Natural killer cell (primary cell): ENCODE measurements at regions not wholly inside any gene's neighbourhood (a gene's known extent, or its start where the extent isn't known, plus 50 kb on each side); places are given as distances from the start of the nearest gene placed in this dataset.

ENCODE experiments used
- ATAC-seq, 3 donors: fragments of 150-1000 bp in 2 of 3; fragments of 200-7000 bp in 1 of 3; cut with Tn5 transposase; 1 replicate in 1 of 3; 2 replicates in 2 of 3; pipeline ENCODE4 v1.10.0; 2021; ENCODE audit warnings: mild to moderate bottlenecking in 2 of 3, moderate library complexity in 2 of 3
- DNase-seq, 2 donors: peaks; one replicate each; pipeline versions ENCODE4 v3.0.0 to v3.0.0-alpha.2; 2013 to 2021; ENCODE audit warnings: mixed read lengths in 1 of 2
- H3K27ac ChIP-seq: one replicate; pipeline ENCODE4 v1.5.1; 2013; ENCODE audit warnings: mild to moderate bottlenecking, low read length
- H3K27me3 ChIP-seq: one replicate; pipeline ENCODE4 v1.6.1; 2013; ENCODE audit warnings: low read length; ENCODE audit not compliant: control insufficient read depth, insufficient read depth
- H3K36me3 ChIP-seq: one replicate; pipeline ENCODE4 v1.6.1; 2013; ENCODE audit warnings: low read length; ENCODE audit not compliant: control insufficient read depth, insufficient read depth
- H3K4me1 ChIP-seq: one replicate; pipeline ENCODE4 v1.6.1; 2013; ENCODE audit warnings: low read length; ENCODE audit not compliant: control insufficient read depth, insufficient read depth
- H3K4me3 ChIP-seq: one replicate; pipeline ENCODE4 v1.5.1; 2013; ENCODE audit warnings: low read length
- H3K9me3 ChIP-seq: one replicate; pipeline ENCODE4 v1.6.1; 2013; ENCODE audit warnings: low read length; ENCODE audit not compliant: control insufficient read depth, insufficient read depth
- H3K27ac Mint-ChIP-seq, 2 donors: one replicate each; pipeline ENCODE4 v1.8.0; 2022; ENCODE audit warnings: mild to moderate bottlenecking in 2 of 2, mixed read lengths in 2 of 2, moderate library complexity in 1 of 2
- H3K27me3 Mint-ChIP-seq, 2 donors: one replicate each; pipeline ENCODE4 v1.8.0; 2022; ENCODE audit warnings: low read depth in 2 of 2, mixed read lengths in 2 of 2
- H3K36me3 Mint-ChIP-seq: one replicate; pipeline ENCODE4 v1.8.0; 2022; ENCODE audit warnings: mixed read lengths
- H3K4me1 Mint-ChIP-seq, 2 donors: one replicate each; pipeline ENCODE4 v1.8.0; 2022; ENCODE audit warnings: mixed read lengths in 2 of 2
- H3K4me3 Mint-ChIP-seq: one replicate; pipeline ENCODE4 v1.8.0; 2022; ENCODE audit warnings: mild to moderate bottlenecking, moderate library complexity, mixed read lengths
- H3K9me3 Mint-ChIP-seq, 2 donors: one replicate each; pipeline ENCODE4 v1.8.0; 2022; ENCODE audit warnings: mixed read lengths in 2 of 2
- CTCF ChIP-seq: fragments of 200-600 bp; IDR thresholded peaks from one replicate; pipeline ENCODE4 v1.8.0; 2022; ENCODE audit warnings: antibody characterized with exemption
- WGBS: methylation state at CpG from one replicate; pipeline ENCODE4 v1.1.7; 2013; ENCODE audit warnings: missing lambda C conversion rate; ENCODE audit not compliant: insufficient coverage; 5-methylcytosine and 5-hydroxymethylcytosine counted together
- intact Hi-C: fragments of 100-400 bp; cut with micrococcal nuclease; formaldehyde crosslinking; loops from one replicate; pipeline ENCODE4 v1.14.2; 2022

GRCh38 chr11:64492561-64492960 is 63.2 kb upstream of the SLC22A11 start:
- DNase-seq (no peak), ATAC-seq (no peak)
- no peak overlapping the region for H3K4me3 ChIP-seq
- H3K9me3 ChIP-seq = no peaks in the 10 kb centered on the region
- H3K4me1 ChIP-seq = peaks cover 4% of the 10 kb centered on the region
- Mint-ChIP-seq H3K4me3 (no peak overlapping the region), H3K27me3 (peaks cover 19 to 43% of the 10 kb centered on the region in 2 donors), H3K36me3 (no peaks in the 10 kb centered on the region), H3K9me3 (no peaks in the 10 kb centered on the region), H3K4me1 (peaks cover 9 to 18% of the 10 kb centered on the region in 2 donors), H3K27ac (no peak overlapping the region)
- H3K27me3 ChIP-seq = no peaks in the 10 kb centered on the region
- TF ChIP-seq CTCF = no peak
- no peaks in the 10 kb centered on the region for H3K36me3 ChIP-seq
- no peak overlapping the region for H3K27ac ChIP-seq
- intact Hi-C loops = loop anchor here (5.0 kb wide), 1 partner anchor 230 kb away; the partner anchor contains the start of gene NRXN2
- no CpG with 5 or more reads among the region's 1 CpG for WGBS

- 66% methylated on average over 4 of the region's 4 CpGs for WGBS
These were observed 57.6 kb upstream of the SLC22A11 start for GRCh38 chr11:64498136-64498535.

GRCh38 chr11:64499261-64500004 is 56.3 kb upstream of the SLC22A11 start:
- DNase-seq (no peak), ATAC-seq (no peak)
- H3K27ac ChIP-seq = no peak overlapping the region
- H3K9me3 ChIP-seq = no peaks in the 10 kb centered on the region
- peaks cover 0 to 3% of the 10 kb centered on the region in 2 donors for H3K4me1 Mint-ChIP-seq
- H3K36me3 ChIP-seq = no peaks in the 10 kb centered on the region
- no peak overlapping the region for H3K4me3 ChIP-seq
- H3K36me3 Mint-ChIP-seq = no peaks in the 10 kb centered on the region
- peaks cover 9% of the 10 kb centered on the region for H3K4me1 ChIP-seq
- intact Hi-C loops = no loop called here
- WGBS = 32% methylated on average over 13 of the region's 16 CpGs
- H3K27ac Mint-ChIP-seq = no peak overlapping the region
- peaks cover 6 to 15% of the 10 kb centered on the region in 2 donors for H3K27me3 Mint-ChIP-seq
- H3K27me3 ChIP-seq = no peaks in the 10 kb centered on the region
- peaks cover 0 to under 1% of the 10 kb centered on the region in 2 donors for H3K9me3 Mint-ChIP-seq
- no peak for TF ChIP-seq CTCF
- H3K4me3 Mint-ChIP-seq = no peak overlapping the region

More at GRCh38 chr11:64498136-64498535, 57.6 kb upstream of the SLC22A11 start:
- Mint-ChIP-seq H3K4me1 (peaks cover 0 to 3% of the 10 kb centered on the region in 2 donors), H3K9me3 (no peaks in the 10 kb centered on the region), H3K27me3 (peaks cover 9 to 27% of the 10 kb centered on the region in 2 donors), H3K4me3 (no peak overlapping the region), H3K27ac (no peak overlapping the region), H3K36me3 (no peaks in the 10 kb centered on the region)
- TF ChIP-seq CTCF = no peak
- H3K36me3 ChIP-seq = no peaks in the 10 kb centered on the region
- no peak for DNase-seq
- peaks cover 9% of the 10 kb centered on the region for H3K4me1 ChIP-seq
- H3K9me3 ChIP-seq = no peaks in the 10 kb centered on the region
- no peak for ATAC-seq
- H3K27ac ChIP-seq = no peak overlapping the region
- intact Hi-C loops = no loop called here
- H3K4me3 ChIP-seq = no peak overlapping the region
- no peaks in the 10 kb centered on the region for H3K27me3 ChIP-seq
